ENCODE measurements at regions not wholly inside any gene's neighbourhood (a gene's known extent, or its start where the extent isn't known, plus 50 kb on each side); places are given as distances from the start of the nearest gene placed in this dataset.

DNA sequence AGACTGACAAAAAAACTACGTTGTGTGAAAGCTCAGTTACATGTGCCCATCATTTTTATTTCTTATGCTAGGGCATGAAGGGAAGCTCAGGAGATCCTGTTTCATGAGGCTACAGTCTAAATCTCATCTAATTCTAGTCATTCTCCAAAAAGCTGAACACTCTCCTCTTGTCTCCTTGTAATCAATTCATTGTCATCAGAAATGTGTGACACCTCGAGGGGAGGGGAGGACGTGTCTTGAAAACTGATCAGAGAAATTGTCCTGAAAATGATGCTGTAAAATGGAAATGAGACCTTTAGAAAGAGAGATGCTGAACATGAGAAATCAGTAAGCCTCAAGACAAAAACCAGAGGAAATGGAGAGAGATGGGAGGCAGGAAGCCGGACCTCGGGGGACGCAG, 103.4 kb downstream of the DAD1 start:
- H3K27me3 ChIP-seq (ENCODE audit: control insufficient read depth, insufficient read depth, low read length), result peaks cover 18% of the 10 kb centered on the region
- TF ChIP-seq SIN3A (IDR thresholded peaks at IDR 0.05; ENCODE audit: borderline replicate concordance, insufficient read depth, low read depth, low read length) (no peak), CTCF (IDR thresholded peaks at IDR 0.05) (no peak), POLR2AphosphoS5 (IDR thresholded peaks at IDR 0.05; ENCODE audit: low read depth, low read length) (no peak), TCF7L2 (IDR thresholded peaks at IDR 0.05; ENCODE audit: low read depth, low read length) (no peak)
- TF ChIP-seq, protein P1, sequence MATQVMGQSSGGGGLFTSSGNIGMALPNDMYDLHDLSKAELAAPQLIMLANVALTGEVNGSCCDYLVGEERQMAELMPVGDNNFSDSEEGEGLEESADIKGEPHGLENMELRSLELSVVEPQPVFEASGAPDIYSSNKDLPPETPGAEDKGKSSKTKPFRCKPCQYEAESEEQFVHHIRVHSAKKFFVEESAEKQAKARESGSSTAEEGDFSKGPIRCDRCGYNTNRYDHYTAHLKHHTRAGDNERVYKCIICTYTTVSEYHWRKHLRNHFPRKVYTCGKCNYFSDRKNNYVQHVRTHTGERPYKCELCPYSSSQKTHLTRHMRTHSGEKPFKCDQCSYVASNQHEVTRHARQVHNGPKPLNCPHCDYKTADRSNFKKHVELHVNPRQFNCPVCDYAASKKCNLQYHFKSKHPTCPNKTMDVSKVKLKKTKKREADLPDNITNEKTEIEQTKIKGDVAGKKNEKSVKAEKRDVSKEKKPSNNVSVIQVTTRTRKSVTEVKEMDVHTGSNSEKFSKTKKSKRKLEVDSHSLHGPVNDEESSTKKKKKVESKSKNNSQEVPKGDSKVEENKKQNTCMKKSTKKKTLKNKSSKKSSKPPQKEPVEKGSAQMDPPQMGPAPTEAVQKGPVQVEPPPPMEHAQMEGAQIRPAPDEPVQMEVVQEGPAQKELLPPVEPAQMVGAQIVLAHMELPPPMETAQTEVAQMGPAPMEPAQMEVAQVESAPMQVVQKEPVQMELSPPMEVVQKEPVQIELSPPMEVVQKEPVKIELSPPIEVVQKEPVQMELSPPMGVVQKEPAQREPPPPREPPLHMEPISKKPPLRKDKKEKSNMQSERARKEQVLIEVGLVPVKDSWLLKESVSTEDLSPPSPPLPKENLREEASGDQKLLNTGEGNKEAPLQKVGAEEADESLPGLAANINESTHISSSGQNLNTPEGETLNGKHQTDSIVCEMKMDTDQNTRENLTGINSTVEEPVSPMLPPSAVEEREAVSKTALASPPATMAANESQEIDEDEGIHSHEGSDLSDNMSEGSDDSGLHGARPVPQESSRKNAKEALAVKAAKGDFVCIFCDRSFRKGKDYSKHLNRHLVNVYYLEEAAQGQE (IDR thresholded peaks at IDR 0.05; ENCODE audit: insufficient read depth in 1 of 2, low read depth in 2 of 2, low read length in 1 of 2), result no peak
- no peaks in the 10 kb centered on the region for H3K4me1 ChIP-seq (ENCODE audit: control insufficient read depth, insufficient read depth, low read length)
- no peaks in the 10 kb centered on the region for H3K9me3 ChIP-seq (ENCODE audit: control insufficient read depth, insufficient read depth, low read depth, low read length)
- CTCF ChIA-PET, result no interaction called here
- in situ Hi-C loops (cut with HindIII; ENCODE audit: low pct_unique_long_range_greater_than_20kb, low sequenced_read_pairs), result no loop called here
- POLR2A ChIA-PET, result no interaction called here
- no peaks in the 10 kb centered on the region for H3K36me3 ChIP-seq (ENCODE audit: control insufficient read depth, insufficient read depth, low read length)
- no peak overlapping the region for H3K27ac ChIP-seq (ENCODE audit: low read length)
- no TSS peak for BruUV-seq (replicated peaks)
- no peak overlapping the region for H3K4me3 ChIP-seq (ENCODE audit: low read depth in 2 of 2, low read length in 2 of 2)
- no peak for DNase-seq (ENCODE audit: low read depth, low spot score)
- ATAC-seq, result no peak
- intact Hi-C loops (cut with micrococcal nuclease; ENCODE audit: unreplicated experiment), result no loop called here

- ATAC-seq, result no peak
- in situ Hi-C loops (cut with HindIII; ENCODE audit: low pct_unique_long_range_greater_than_20kb, low sequenced_read_pairs) (no loop called here), intact Hi-C loops (cut with micrococcal nuclease; ENCODE audit: unreplicated experiment) (no loop called here)
- ChIA-PET POLR2A (interaction anchor here (0.6 kb wide), 1 partner anchor 1012 kb away, joined by 4 read pairs; no protein-coding TSS in a partner anchor), CTCF (no interaction called here)
- Histone ChIP-seq H3K9me3 (ENCODE audit: control insufficient read depth, insufficient read depth, low read depth, low read length) (no peaks in the 10 kb centered on the region), H3K4me1 (ENCODE audit: control insufficient read depth, insufficient read depth, low read length) (no peaks in the 10 kb centered on the region), H3K4me3 (ENCODE audit: low read depth in 2 of 2, low read length in 2 of 2) (no peak overlapping the region), H3K36me3 (ENCODE audit: control insufficient read depth, insufficient read depth, low read length) (no peaks in the 10 kb centered on the region), H3K27me3 (ENCODE audit: control insufficient read depth, insufficient read depth, low read length) (peaks cover 23% of the 10 kb centered on the region), H3K27ac (ENCODE audit: low read length) (no peak overlapping the region)
- no TSS peak for BruUV-seq (replicated peaks)
- DNase-seq (ENCODE audit: low read depth, low spot score), result no peak
- TF ChIP-seq TCF7L2 (IDR thresholded peaks at IDR 0.05; ENCODE audit: low read depth, low read length) (no peak), POLR2AphosphoS5 (IDR thresholded peaks at IDR 0.05; ENCODE audit: low read depth, low read length) (no peak), SIN3A (IDR thresholded peaks at IDR 0.05; ENCODE audit: borderline replicate concordance, insufficient read depth, low read depth, low read length) (no peak), CTCF (IDR thresholded peaks at IDR 0.05) (no peak)
- TF ChIP-seq, protein P1 (IDR thresholded peaks at IDR 0.05; ENCODE audit: insufficient read depth in 1 of 2, low read depth in 2 of 2, low read length in 1 of 2), result no peak
Measured at GRCh38 chr14:22485178-22485577, 103.8 kb downstream of the DAD1 start.
